GM10266 (cell line): ENCODE measurements at regions not wholly inside any gene's neighbourhood (a gene's known extent, or its start where the extent isn't known, plus 50 kb on each side); places are given as distances from the start of the nearest gene placed in this dataset.
"Not testable (repeated sequence)": the region's sequence is repeated elsewhere in the genome, so short reads cannot be mapped to it uniquely, and the experiment has no call there.

Experiments used
- DNase-seq: peaks from one replicate; pipeline ENCODE4 v3.0.0; 2012; ENCODE audit errors: extremely low spot score
- TF ChIP-seq, protein P1 (sequence below): IDR thresholded peaks from 2 replicates; pipeline ENCODE4 v1.5.1; 2012; ENCODE audit warnings: mild to moderate bottlenecking, low read depth; ENCODE audit not compliant: control insufficient read depth, insufficient read depth; ENCODE audit errors: missing control alignments

- no peak for DNase-seq
- TF ChIP-seq, protein P1, sequence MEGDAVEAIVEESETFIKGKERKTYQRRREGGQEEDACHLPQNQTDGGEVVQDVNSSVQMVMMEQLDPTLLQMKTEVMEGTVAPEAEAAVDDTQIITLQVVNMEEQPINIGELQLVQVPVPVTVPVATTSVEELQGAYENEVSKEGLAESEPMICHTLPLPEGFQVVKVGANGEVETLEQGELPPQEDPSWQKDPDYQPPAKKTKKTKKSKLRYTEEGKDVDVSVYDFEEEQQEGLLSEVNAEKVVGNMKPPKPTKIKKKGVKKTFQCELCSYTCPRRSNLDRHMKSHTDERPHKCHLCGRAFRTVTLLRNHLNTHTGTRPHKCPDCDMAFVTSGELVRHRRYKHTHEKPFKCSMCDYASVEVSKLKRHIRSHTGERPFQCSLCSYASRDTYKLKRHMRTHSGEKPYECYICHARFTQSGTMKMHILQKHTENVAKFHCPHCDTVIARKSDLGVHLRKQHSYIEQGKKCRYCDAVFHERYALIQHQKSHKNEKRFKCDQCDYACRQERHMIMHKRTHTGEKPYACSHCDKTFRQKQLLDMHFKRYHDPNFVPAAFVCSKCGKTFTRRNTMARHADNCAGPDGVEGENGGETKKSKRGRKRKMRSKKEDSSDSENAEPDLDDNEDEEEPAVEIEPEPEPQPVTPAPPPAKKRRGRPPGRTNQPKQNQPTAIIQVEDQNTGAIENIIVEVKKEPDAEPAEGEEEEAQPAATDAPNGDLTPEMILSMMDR: no peak
Measured at GRCh38 chr4:187500796-187501195, 494.8 kb upstream of the ZFP42 start.

GRCh38 chr4:187501731-187502130, 493.8 kb upstream of the ZFP42 start:
- no peak for DNase-seq
- TF ChIP-seq, protein P1: no peak

- no peak for DNase-seq
- TF ChIP-seq, protein P1: no peak
Measured at GRCh38 chr4:187504974-187505797, 490.4 kb upstream of the ZFP42 start.

GRCh38 chr4:187505798-187506141, 489.8 kb upstream of the ZFP42 start:
- not testable (repeated sequence) for DNase-seq

DNA sequence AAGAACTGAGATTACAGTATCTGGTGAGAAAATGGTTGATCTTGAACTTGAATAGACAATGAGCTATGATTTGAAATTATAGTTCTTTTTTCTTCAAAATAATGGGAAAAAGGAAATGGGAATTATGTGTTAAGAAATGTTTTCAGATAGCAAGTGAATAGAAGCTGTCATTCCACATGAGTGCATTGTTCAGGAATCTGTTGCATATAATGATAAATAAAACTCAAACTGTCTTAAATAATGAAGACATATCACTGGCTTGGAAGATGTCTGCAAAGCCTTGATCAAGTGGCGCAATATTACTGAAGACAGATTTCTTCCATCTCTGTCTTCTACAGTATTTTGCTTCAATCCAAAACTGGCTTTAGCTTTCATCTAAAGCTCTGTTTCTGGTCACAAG, 479.3 kb upstream of the ZFP42 start:
- TF ChIP-seq, protein P1: no peak
- DNase-seq: no peak

- DNase-seq: no peak
- TF ChIP-seq, protein P1: no peak
Measured at GRCh38 chr4:187541666-187542065, 453.9 kb upstream of the ZFP42 start.

DNA sequence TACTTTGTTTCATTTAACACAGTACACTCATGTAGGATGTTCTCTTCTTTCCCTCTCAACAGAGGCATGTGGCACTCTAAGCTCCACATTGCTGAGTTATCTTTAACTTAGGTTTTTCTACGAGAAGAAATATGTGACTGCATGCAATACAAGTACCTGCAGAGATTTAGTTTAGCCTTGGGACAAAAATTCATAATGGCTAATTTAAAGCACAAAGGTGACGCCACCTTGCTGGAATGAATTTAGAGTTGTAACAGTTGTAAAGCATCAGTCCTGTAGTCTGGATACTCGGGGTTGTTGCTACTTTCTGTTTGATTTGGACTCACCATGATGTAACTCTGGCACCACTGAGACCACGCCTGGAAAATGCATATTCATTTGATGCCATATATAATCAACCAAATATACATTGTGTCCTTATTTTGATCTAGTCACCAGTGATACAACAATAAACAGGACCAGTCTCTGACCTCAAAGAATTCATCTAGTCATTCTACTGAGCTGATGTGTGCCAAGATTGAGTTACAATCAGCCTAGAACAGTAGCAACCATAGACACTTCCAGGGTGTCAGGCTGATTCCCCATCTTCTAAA, 451.0 kb upstream of the ZFP42 start:
- TF ChIP-seq, protein P1: no peak
- no peak for DNase-seq
